Natural killer cell treated with Interleukin-12 subunit alpha and Interleukin-12 subunit beta and Interleukin-15 and Interleukin-18, amount 100 ng/mL, for 72 hours (primary cell): ENCODE measurements at regions not wholly inside any gene's neighbourhood (a gene's known extent, or its start where the extent isn't known, plus 50 kb on each side); places are given as distances from the start of the nearest gene placed in this dataset.
A peak's percentile ranks its signal among the peaks of the same experiment; 100 is the strongest.

ENCODE experiments used
- ATAC-seq, 2 donors: fragments of 150-1000 bp; cut with Tn5 transposase in 1 of 2; sonication (Bioruptor Pico), chemical (Tn5 transposase) in 1 of 2; 2 replicates each; pipeline ENCODE4 v1.10.0; 2021
- DNase-seq: peaks from one replicate; pipeline ENCODE4 v3.0.0; 2022; ENCODE audit warnings: low spot score
- H3K27ac Mint-ChIP-seq, 2 donors: 1 replicate in 1 of 2; 2 replicates in 1 of 2; pipeline ENCODE4 v1.8.0; 2022; ENCODE audit warnings: mixed read lengths in 2 of 2, mild to moderate bottlenecking in 1 of 2, moderate library complexity in 1 of 2
- H3K27me3 Mint-ChIP-seq, 2 donors: 1 replicate in 1 of 2; 2 replicates in 1 of 2; pipeline ENCODE4 v1.8.0; 2022; ENCODE audit warnings: mixed read lengths in 2 of 2
- H3K36me3 Mint-ChIP-seq: one replicate; pipeline ENCODE4 v1.8.0; 2022; ENCODE audit warnings: mixed read lengths
- H3K4me1 Mint-ChIP-seq, 2 donors: 1 replicate in 1 of 2; 2 replicates in 1 of 2; pipeline ENCODE4 v1.8.0; 2022; ENCODE audit warnings: low read depth in 2 of 2, mixed read lengths in 2 of 2, mild to moderate bottlenecking in 1 of 2
- H3K4me3 Mint-ChIP-seq: one replicate; pipeline ENCODE4 v1.8.0; 2022; ENCODE audit warnings: mixed read lengths
- H3K9me3 Mint-ChIP-seq: 2 replicates; pipeline ENCODE4 v1.8.0; 2022; ENCODE audit warnings: mixed read lengths

- DNase-seq, result no peak
- H3K4me3 Mint-ChIP-seq, result no peak overlapping the region
- H3K27me3 Mint-ChIP-seq, result peaks cover 25 to 34% of the 10 kb centered on the region in 2 donors
- ATAC-seq, result no peak
- H3K27ac Mint-ChIP-seq, result no peak overlapping the region
- no peaks in the 10 kb centered on the region for H3K9me3 Mint-ChIP-seq
- H3K36me3 Mint-ChIP-seq, result no peaks in the 10 kb centered on the region
- no peaks in the 10 kb centered on the region for H3K4me1 Mint-ChIP-seq
These were observed 320.6 kb upstream of the RORA start for GRCh38 chr15:61549727-61550126.

- no peaks in the 10 kb centered on the region for H3K36me3 Mint-ChIP-seq
- no peaks in the 10 kb centered on the region for H3K4me1 Mint-ChIP-seq
- H3K9me3 Mint-ChIP-seq, result no peaks in the 10 kb centered on the region
- H3K27ac Mint-ChIP-seq, result no peak overlapping the region
- no peak for DNase-seq
- ATAC-seq, result no peak
- H3K4me3 Mint-ChIP-seq, result no peak overlapping the region
- H3K27me3 Mint-ChIP-seq, result peaks cover 10 to 14% of the 10 kb centered on the region in 2 donors
These were observed 316.7 kb upstream of the RORA start for GRCh38 chr15:61545763-61546162.

GRCh38 chr15:61541516-61541915 lies 312.4 kb upstream of the RORA start:
- Mint-ChIP-seq H3K36me3 (no peaks in the 10 kb centered on the region), H3K9me3 (no peaks in the 10 kb centered on the region), H3K4me1 (no peaks in the 10 kb centered on the region), H3K27ac (no peak overlapping the region), H3K4me3 (no peak overlapping the region), H3K27me3 (peaks cover 11 to 30% of the 10 kb centered on the region in 2 donors)
- ATAC-seq (no peak), DNase-seq (no peak)

DNA sequence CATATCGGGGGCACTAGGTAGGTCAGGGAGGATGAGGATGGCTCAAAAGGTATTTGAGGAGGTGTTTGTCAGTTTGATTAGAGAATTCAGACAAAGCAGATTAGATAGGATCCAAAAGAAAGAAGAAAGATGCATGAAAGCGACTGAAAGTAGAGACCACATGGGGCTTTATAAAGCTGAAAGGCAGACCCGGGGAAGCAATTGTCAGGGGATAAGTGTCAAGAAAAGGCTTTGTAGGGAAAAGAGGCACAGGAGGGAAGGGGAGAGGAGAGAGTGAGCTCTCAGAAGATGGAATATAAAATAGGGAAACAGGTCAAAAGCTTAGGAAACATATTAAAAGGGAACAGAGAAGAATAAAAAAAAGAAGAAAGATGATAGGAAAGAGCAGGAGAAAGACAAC lies 308.2 kb upstream of the RORA start:
- Mint-ChIP-seq H3K36me3 (no peaks in the 10 kb centered on the region), H3K27me3 (peaks cover 15 to 32% of the 10 kb centered on the region in 2 donors), H3K27ac (no peak overlapping the region), H3K4me1 (no peaks in the 10 kb centered on the region), H3K9me3 (no peaks in the 10 kb centered on the region), H3K4me3 (no peak overlapping the region)
- ATAC-seq (no peak), DNase-seq (no peak)

- Mint-ChIP-seq H3K9me3 (no peaks in the 10 kb centered on the region), H3K4me3 (no peak overlapping the region), H3K36me3 (no peaks in the 10 kb centered on the region), H3K27me3 (peaks cover 19 to 45% of the 10 kb centered on the region in 2 donors), H3K4me1 (no peaks in the 10 kb centered on the region), H3K27ac (no peak overlapping the region)
- ATAC-seq, result no peak
- no peak for DNase-seq
These were observed 305.9 kb upstream of the RORA start for GRCh38 chr15:61534986-61535385.

- H3K27me3 Mint-ChIP-seq, result peaks cover 8 to 21% of the 10 kb centered on the region in 2 donors
- H3K9me3 Mint-ChIP-seq, result no peaks in the 10 kb centered on the region
- H3K36me3 Mint-ChIP-seq, result no peaks in the 10 kb centered on the region
- H3K4me3 Mint-ChIP-seq, result no peak overlapping the region
- ATAC-seq, result no peak
- no peaks in the 10 kb centered on the region for H3K4me1 Mint-ChIP-seq
- no peak overlapping the region for H3K27ac Mint-ChIP-seq
- DNase-seq, result no peak
These were observed 301.7 kb upstream of the RORA start for GRCh38 chr15:61530769-61531168.

GRCh38 chr15:61528581-61528910 lies 299.4 kb upstream of the RORA start:
- ATAC-seq, result no peak
- no peaks in the 10 kb centered on the region for H3K4me1 Mint-ChIP-seq
- no peaks in the 10 kb centered on the region for H3K9me3 Mint-ChIP-seq
- H3K27ac Mint-ChIP-seq, result no peak overlapping the region
- no peak for DNase-seq
- H3K4me3 Mint-ChIP-seq, result no peak overlapping the region
- H3K36me3 Mint-ChIP-seq, result no peaks in the 10 kb centered on the region
- peaks cover 8 to 21% of the 10 kb centered on the region in 2 donors for H3K27me3 Mint-ChIP-seq

DNA sequence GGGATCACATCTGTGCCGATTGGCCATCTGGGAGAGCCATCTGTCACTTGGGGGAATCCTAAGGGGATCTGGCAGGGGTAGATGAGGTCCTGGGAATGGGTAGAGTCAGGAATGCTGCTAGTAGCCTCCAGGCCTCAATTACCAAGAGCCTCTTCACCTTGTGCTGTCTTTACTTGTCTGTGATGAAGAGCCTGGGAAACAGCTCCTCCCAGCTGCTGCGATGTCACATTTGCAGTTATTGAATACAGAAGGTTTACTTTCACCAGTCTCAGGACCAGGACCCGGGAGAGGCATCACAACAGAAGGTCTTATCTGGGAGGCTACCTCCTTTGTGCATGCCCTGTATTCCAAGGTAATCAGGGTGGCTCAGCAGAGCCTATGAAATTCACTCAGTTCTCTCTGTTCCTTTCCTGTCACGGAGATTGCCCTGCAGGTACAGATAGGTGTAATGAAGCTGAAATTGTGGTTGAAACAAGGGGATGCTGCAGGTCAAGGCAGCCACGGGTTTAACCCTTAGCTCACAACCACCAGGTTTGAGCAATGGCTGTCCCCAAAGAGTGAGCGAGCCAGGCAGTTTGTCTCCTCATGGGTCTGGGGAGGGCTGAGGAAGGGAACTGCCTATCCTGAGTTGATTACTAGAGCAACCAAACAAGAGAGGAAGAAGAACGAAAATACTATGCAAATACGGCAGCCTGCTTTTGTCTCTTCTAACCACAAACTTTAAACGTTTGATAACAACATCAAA lies 298.9 kb upstream of the RORA start:
- Mint-ChIP-seq H3K36me3 (no peaks in the 10 kb centered on the region), H3K4me1 (peaks cover 0 to 2% of the 10 kb centered on the region in 2 donors), H3K4me3 (no peak overlapping the region), H3K27me3 (peaks cover 8 to 19% of the 10 kb centered on the region in 2 donors), H3K9me3 (no peaks in the 10 kb centered on the region), H3K27ac (no peak overlapping the region)
- ATAC-seq (no peak), DNase-seq (no peak)

GRCh38 chr15:61524545-61524944 lies 295.4 kb upstream of the RORA start:
- Mint-ChIP-seq H3K27ac (no peak overlapping the region), H3K9me3 (no peaks in the 10 kb centered on the region), H3K4me3 (no peak overlapping the region), H3K4me1 (peaks cover 0 to 6% of the 10 kb centered on the region in 2 donors), H3K27me3 (peaks cover 0 to 4% of the 10 kb centered on the region in 2 donors), H3K36me3 (no peaks in the 10 kb centered on the region)
- DNase-seq (no peak), ATAC-seq (no peak)

DNA sequence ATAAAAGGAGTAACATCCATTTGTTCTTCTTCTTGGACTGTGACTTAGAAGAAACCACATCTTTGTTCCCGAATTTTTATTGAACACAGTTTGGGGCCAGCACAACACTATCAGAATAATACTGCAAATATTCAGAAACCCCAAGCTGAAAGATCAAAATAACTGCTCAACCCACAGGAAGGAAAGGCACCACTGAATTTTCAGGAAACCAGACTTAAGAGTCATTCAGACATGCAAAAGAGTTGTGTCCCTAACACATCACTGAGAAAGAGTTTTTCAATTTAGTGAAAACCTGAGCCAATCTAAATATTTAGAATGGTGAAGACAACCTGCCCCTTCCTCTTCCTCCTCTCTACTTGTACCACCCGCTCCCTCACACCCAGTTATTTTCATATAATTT lies 295.0 kb upstream of the RORA start:
- ATAC-seq (no peak), DNase-seq (no peak)
- Mint-ChIP-seq H3K27me3 (peaks cover 0 to 4% of the 10 kb centered on the region in 2 donors), H3K4me1 (peaks cover 0 to 6% of the 10 kb centered on the region in 2 donors), H3K4me3 (no peak overlapping the region), H3K27ac (no peak overlapping the region), H3K36me3 (no peaks in the 10 kb centered on the region), H3K9me3 (no peaks in the 10 kb centered on the region)

GRCh38 chr15:61522411-61522810 lies 293.3 kb upstream of the RORA start:
- Mint-ChIP-seq H3K36me3 (no peaks in the 10 kb centered on the region), H3K27ac (no peak overlapping the region), H3K4me1 (peaks cover 0 to 6% of the 10 kb centered on the region in 2 donors), H3K9me3 (no peaks in the 10 kb centered on the region), H3K27me3 (peaks cover 0 to 4% of the 10 kb centered on the region in 2 donors), H3K4me3 (no peak overlapping the region)
- DNase-seq (no peak), ATAC-seq (peak; percentile 27 to 29)

DNA sequence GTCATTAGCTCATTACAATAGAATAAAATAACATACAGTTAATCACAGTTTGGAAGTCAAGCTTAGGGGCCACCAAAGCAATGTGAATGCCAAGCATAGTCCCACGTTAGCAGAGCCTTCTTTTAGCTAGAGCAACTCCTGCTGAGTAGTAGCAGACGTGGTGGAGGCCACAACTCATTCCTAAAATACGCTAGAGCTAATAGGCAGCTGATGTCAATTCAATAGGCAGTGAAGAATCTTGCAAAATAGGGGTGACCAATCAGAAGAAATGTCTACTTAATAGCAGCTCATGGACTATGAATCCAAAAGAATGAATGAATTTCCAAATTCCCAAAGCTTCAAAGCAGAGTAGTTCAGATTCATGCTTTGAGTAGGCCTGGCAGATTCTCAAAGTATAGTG lies 292.9 kb upstream of the RORA start:
- H3K4me1 Mint-ChIP-seq, result peaks cover 0 to 6% of the 10 kb centered on the region in 2 donors
- no peak for ATAC-seq
- no peak for DNase-seq
- H3K9me3 Mint-ChIP-seq, result no peaks in the 10 kb centered on the region
- no peak overlapping the region for H3K4me3 Mint-ChIP-seq
- H3K27ac Mint-ChIP-seq, result no peak overlapping the region
- no peaks in the 10 kb centered on the region for H3K36me3 Mint-ChIP-seq
- H3K27me3 Mint-ChIP-seq, result peaks cover 0 to 7% of the 10 kb centered on the region in 2 donors

GRCh38 chr15:61519296-61519695 lies 290.2 kb upstream of the RORA start:
- H3K4me3 Mint-ChIP-seq, result no peak overlapping the region
- H3K4me1 Mint-ChIP-seq, result peaks cover 0 to 6% of the 10 kb centered on the region in 2 donors
- H3K27ac Mint-ChIP-seq, result no peak overlapping the region
- no peak for DNase-seq
- ATAC-seq, result no peak
- no peaks in the 10 kb centered on the region for H3K9me3 Mint-ChIP-seq
- peaks cover 0 to 4% of the 10 kb centered on the region in 2 donors for H3K27me3 Mint-ChIP-seq
- H3K36me3 Mint-ChIP-seq, result no peaks in the 10 kb centered on the region

- no peak overlapping the region for H3K4me3 Mint-ChIP-seq
- no peaks in the 10 kb centered on the region for H3K9me3 Mint-ChIP-seq
- H3K27ac Mint-ChIP-seq, result no peak overlapping the region
- no peak for DNase-seq
- no peak for ATAC-seq
- H3K27me3 Mint-ChIP-seq, result peaks cover 0 to 4% of the 10 kb centered on the region in 2 donors
- no peaks in the 10 kb centered on the region for H3K36me3 Mint-ChIP-seq
- peaks cover 0 to 8% of the 10 kb centered on the region in 2 donors for H3K4me1 Mint-ChIP-seq
These were observed 289.3 kb upstream of the RORA start for GRCh38 chr15:61518191-61518950.
